Right lobe of liver (tissue), 6 donors: ENCODE measurements at regions not wholly inside any gene's neighbourhood (a gene's known extent, or its start where the extent isn't known, plus 50 kb on each side); places are given as distances from the start of the nearest gene placed in this dataset.

Source experiments
- ATAC-seq, 4 donors: fragments of 200-7000 bp; cut with Tn5 transposase; one replicate each; pipeline ENCODE4 v1.9.1; 2020; ENCODE audit warnings: mild to moderate bottlenecking in 4 of 4, moderate library complexity in 4 of 4
- DNase-seq, 3 donors: peaks; one replicate each; pipeline ENCODE4 v3.0.0-alpha.2; 2020
- H3K27ac ChIP-seq, 3 donors: fragments of 200-600 bp; one replicate each; pipeline ENCODE4 v1.8.0; 2022
- H3K27me3 ChIP-seq, 2 donors: fragments of 200-600 bp; one replicate each; pipeline ENCODE4 v1.8.0; 2022
- H3K36me3 ChIP-seq, 4 donors: fragments of 200-600 bp; sonication (generic) in 1 of 4; one replicate each; pipeline versions ENCODE4 v1.5.1 to v1.8.0; 2017 to 2022; ENCODE audit warnings: control low read depth in 1 of 4
- H3K4me1 ChIP-seq, 4 donors: fragments of 200-600 bp; sonication (generic) in 1 of 4; one replicate each; pipeline versions ENCODE4 v1.5.1 to v1.8.0; 2017 to 2022; ENCODE audit warnings: control low read depth in 1 of 4
- H3K4me3 ChIP-seq, 3 donors: fragments of 200-600 bp; one replicate each; pipeline ENCODE4 v1.8.0; 2022
- H3K9me3 ChIP-seq, 4 donors: fragments of 200-600 bp; sonication (generic) in 1 of 4; one replicate each; pipeline versions ENCODE4 v1.5.1 to v1.8.0; 2017 to 2022; ENCODE audit warnings: control low read depth in 1 of 4
- CTCF ChIP-seq, 4 donors: fragments of 200-600 bp in 3 of 4; fragments of 450-650 bp in 1 of 4; IDR thresholded peaks; one replicate each; pipeline versions ENCODE4 v1.5.1 to v1.8.0; 2016 to 2022; ENCODE audit warnings: antibody characterized with exemption in 4 of 4, mild to moderate bottlenecking in 2 of 4
- POLR2A ChIP-seq: fragments of 450-650 bp; IDR thresholded peaks from one replicate; pipeline ENCODE4 v1.6.1; 2017; ENCODE audit warnings: antibody characterized with exemption, mild to moderate bottlenecking
- WGBS: methylation state at CpG from one replicate; pipeline ENCODE4 v1.1.6; 2018; ENCODE audit warnings: low coverage, low lambda C conversion rate; ENCODE audit not compliant: insufficient coverage; ENCODE audit errors: missing lambda C conversion rate; 5-methylcytosine and 5-hydroxymethylcytosine counted together
- intact Hi-C, 2 donors: fragments of 100-400 bp; cut with DNase I; formaldehyde crosslinking; loops; one replicate each; pipeline versions ENCODE4 v1.11.2 to v1.14.1; 2022
- donor health status: DM: no; HTN: yes; CAD: no.
- donor health status: DM: no; HTN: no; CAD: no.
- donor health status: DM: no; HTN: no; CAD: no.
- donor health status: DM: no; HTN: yes; CAD: no.
- donor health status: DM: no; HTN: yes; CAD: no.

DNA sequence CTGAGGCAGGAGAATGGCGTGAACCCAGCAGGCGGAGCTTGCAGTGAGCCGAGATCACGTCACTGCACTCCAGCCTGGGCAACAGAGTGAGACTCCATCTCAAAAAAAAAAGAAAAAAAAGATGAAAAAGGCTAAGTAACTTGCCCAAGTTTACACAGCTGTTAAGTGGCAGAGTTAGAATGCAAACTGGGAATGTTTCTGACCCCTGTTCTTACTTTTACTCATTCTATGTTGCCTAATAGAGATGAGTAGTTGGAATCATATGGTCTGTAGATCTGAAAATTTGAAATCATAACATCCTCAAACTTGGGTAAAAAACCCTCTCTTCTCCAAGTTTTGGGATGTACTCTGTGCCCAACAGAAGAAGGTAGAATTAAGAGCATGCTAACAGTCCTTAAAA lies 235.8 kb upstream of the RFC3 start:
- intact Hi-C loops, result no loop called here
- H3K36me3 ChIP-seq, result no peaks in the 10 kb centered on the region

DNA sequence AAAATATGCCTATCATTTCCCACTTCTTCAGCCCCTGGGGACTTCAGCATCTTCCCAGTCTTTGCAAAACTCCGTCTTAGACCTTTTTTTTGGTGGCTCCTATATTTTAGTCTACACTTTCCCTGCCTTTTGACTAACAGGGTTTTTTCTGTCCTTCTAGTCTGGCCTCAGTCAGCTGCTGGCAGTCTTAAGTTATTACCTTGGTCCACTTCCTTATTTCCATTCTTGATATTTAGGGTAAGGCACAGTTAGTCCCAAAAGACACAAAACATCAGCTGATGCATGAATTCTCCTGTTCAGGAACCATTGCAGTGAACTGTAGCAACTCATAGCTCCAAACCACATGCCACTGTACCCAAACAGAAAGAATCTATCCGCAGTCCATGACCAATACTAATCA lies 234.6 kb upstream of the RFC3 start:
- Histone ChIP-seq H3K36me3 (no peaks in the 10 kb centered on the region), H3K27me3 (no peaks in the 10 kb centered on the region), H3K4me3 (no peak overlapping the region), H3K27ac (no peak overlapping the region), H3K9me3 (no peaks in the 10 kb centered on the region), H3K4me1 (no peaks in the 10 kb centered on the region)
- ATAC-seq, result no peak
- intact Hi-C loops, result no loop called here
- no peak for TF ChIP-seq POLR2A
- no peak for TF ChIP-seq CTCF (IDR thresholded peaks at IDR 0.05)
- 100% methylated on average over 2 of the region's 2 CpGs for WGBS
- DNase-seq, result no peak

More for the DNA sequence above, 235.8 kb upstream of the RFC3 start:
- Histone ChIP-seq H3K4me1 (no peaks in the 10 kb centered on the region), H3K27ac (no peak overlapping the region), H3K4me3 (no peak overlapping the region), H3K9me3 (no peaks in the 10 kb centered on the region), H3K27me3 (no peaks in the 10 kb centered on the region)
- WGBS, result 100% methylated on average over 2 of the region's 4 CpGs
- DNase-seq, result no peak
- no peak for ATAC-seq
- TF ChIP-seq POLR2A, result no peak
- TF ChIP-seq CTCF (IDR thresholded peaks at IDR 0.05), result no peak

- Histone ChIP-seq H3K27me3 (no peaks in the 10 kb centered on the region), H3K4me3 (no peak overlapping the region), H3K27ac (no peak overlapping the region), H3K4me1 (no peaks in the 10 kb centered on the region), H3K36me3 (no peaks in the 10 kb centered on the region), H3K9me3 (no peaks in the 10 kb centered on the region)
- WGBS, result 90% methylated on average over 6 of the region's 6 CpGs
- TF ChIP-seq POLR2A, result no peak
- TF ChIP-seq CTCF (IDR thresholded peaks at IDR 0.05), result no peak
- intact Hi-C loops, result no loop called here
- ATAC-seq, result no peak
- no peak for DNase-seq
These were observed 227.0 kb upstream of the RFC3 start for GRCh38 chr13:33590936-33591335.

GRCh38 chr13:33606692-33607091 lies 211.3 kb upstream of the RFC3 start:
- Histone ChIP-seq H3K4me3 (no peak overlapping the region), H3K27ac (no peak overlapping the region), H3K36me3 (no peaks in the 10 kb centered on the region), H3K9me3 (no peaks in the 10 kb centered on the region), H3K4me1 (peaks cover 0 to 14% (median 8%) of the 10 kb centered on the region in 4 donors), H3K27me3 (no peaks in the 10 kb centered on the region)
- ATAC-seq, result no peak
- no peak for DNase-seq
- WGBS, result 85% methylated on average over 7 of the region's 7 CpGs
- TF ChIP-seq POLR2A (no peak), CTCF (IDR thresholded peaks at IDR 0.05) (no peak)
- intact Hi-C loops, result no loop called here
